Transverse colon (tissue), 3 donors: ENCODE measurements at regions not wholly inside any gene's neighbourhood (a gene's known extent, or its start where the extent isn't known, plus 50 kb on each side); places are given as distances from the start of the nearest gene placed in this dataset.

Experiments
- EP300 ChIP-seq: sonication (generic); formaldehyde crosslinking; IDR thresholded peaks from one replicate; pipeline ENCODE4 v1.6.1; 2017; ENCODE audit warnings: antibody characterized with exemption, low read depth
- TF ChIP-seq, protein P1 (sequence below), 5 experiments: fragments of 200-600 bp in 3 of 5; fragments of 450-650 bp in 2 of 5; sonication (generic) in 3 of 5; IDR thresholded peaks; 1 replicate in 2 of 5; 2 replicates in 3 of 5; pipeline ENCODE4 v1.5.1; 2016 to 2017; ENCODE audit warnings: antibody characterized with exemption in 5 of 5, inconsistent platforms in 3 of 5, mild to moderate bottlenecking in 2 of 5, moderate library complexity in 1 of 5

DNA sequence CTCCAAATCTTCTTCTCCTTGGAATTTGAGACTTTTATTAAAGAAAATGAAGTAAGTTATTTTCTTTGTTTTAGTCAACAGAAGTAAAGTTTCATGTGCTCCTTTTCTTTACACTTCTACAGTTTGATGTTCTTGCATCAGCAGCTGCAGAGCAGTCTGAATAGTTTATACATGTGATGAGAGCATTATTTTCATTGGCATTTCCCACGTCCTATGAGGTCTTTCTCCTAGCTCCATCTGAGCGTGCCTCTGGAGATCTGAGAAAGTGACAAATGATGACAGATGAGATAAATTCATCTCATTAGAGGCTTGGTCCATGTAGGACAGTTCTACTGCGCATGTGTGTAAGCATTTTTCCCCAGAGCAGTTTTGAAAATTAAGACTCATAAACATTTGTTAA lies 1290.0 kb downstream of the UQCRFS1 start:
- TF ChIP-seq, protein P1, sequence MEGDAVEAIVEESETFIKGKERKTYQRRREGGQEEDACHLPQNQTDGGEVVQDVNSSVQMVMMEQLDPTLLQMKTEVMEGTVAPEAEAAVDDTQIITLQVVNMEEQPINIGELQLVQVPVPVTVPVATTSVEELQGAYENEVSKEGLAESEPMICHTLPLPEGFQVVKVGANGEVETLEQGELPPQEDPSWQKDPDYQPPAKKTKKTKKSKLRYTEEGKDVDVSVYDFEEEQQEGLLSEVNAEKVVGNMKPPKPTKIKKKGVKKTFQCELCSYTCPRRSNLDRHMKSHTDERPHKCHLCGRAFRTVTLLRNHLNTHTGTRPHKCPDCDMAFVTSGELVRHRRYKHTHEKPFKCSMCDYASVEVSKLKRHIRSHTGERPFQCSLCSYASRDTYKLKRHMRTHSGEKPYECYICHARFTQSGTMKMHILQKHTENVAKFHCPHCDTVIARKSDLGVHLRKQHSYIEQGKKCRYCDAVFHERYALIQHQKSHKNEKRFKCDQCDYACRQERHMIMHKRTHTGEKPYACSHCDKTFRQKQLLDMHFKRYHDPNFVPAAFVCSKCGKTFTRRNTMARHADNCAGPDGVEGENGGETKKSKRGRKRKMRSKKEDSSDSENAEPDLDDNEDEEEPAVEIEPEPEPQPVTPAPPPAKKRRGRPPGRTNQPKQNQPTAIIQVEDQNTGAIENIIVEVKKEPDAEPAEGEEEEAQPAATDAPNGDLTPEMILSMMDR (IDR thresholded peaks at IDR 0.05) = no peak
- TF ChIP-seq EP300 = no peak
